Spinal cord (tissue), 9 donors: ENCODE measurements at regions not wholly inside any gene's neighbourhood (a gene's known extent, or its start where the extent isn't known, plus 50 kb on each side); places are given as distances from the start of the nearest gene placed in this dataset.
"Not testable (repeated sequence)": the region's sequence is repeated elsewhere in the genome, so short reads cannot be mapped to it uniquely, and the experiment has no call there.

Experiments
- DNase-seq, 6 donors: peaks; one replicate each; pipeline versions ENCODE4 v3.0.0 to v3.0.0-alpha.2; 2013 to 2015; ENCODE audit warnings: low spot score in 6 of 6, low read depth in 4 of 6
- H3K27ac ChIP-seq: one replicate; pipeline ENCODE4 v1.5.1; 2013; ENCODE audit warnings: low read depth, low read length, control low read depth
- H3K27me3 ChIP-seq: one replicate; pipeline ENCODE4 v1.6.1; 2013; ENCODE audit warnings: low read length; ENCODE audit not compliant: control insufficient read depth, insufficient read depth
- H3K36me3 ChIP-seq: one replicate; pipeline ENCODE4 v1.6.1; 2013; ENCODE audit warnings: low read length; ENCODE audit not compliant: control insufficient read depth, insufficient read depth
- H3K4me1 ChIP-seq: one replicate; pipeline ENCODE4 v1.6.1; 2013; ENCODE audit warnings: low read length; ENCODE audit not compliant: control insufficient read depth, insufficient read depth
- H3K4me3 ChIP-seq: one replicate; pipeline ENCODE4 v1.5.1; 2013; ENCODE audit warnings: low read depth, low read length, control low read depth
- H3K9me3 ChIP-seq: one replicate; pipeline ENCODE4 v1.6.1; 2013; ENCODE audit warnings: low read length; ENCODE audit not compliant: control insufficient read depth, insufficient read depth
- WGBS: methylation state at CpG from one replicate; pipeline ENCODE4 v1.1.5; 2013; ENCODE audit warnings: missing lambda C conversion rate; ENCODE audit not compliant: insufficient coverage; 5-methylcytosine and 5-hydroxymethylcytosine counted together
- donor health status: healthy.

GRCh38 chr5:54404568-54404967 lies 50.9 kb upstream of the HSPB3 start:
- no peak overlapping the region for H3K27ac ChIP-seq
- WGBS, result 63% methylated on average over 1 of the region's 3 CpGs

GRCh38 chr5:54403885-54404416 lies 51.5 kb upstream of the HSPB3 start:
- WGBS, result 100% methylated on average over 1 of the region's 4 CpGs
- Histone ChIP-seq H3K4me3 (no peak overlapping the region), H3K9me3 (no peaks in the 10 kb centered on the region), H3K36me3 (no peaks in the 10 kb centered on the region), H3K27me3 (no peaks in the 10 kb centered on the region), H3K4me1 (no peaks in the 10 kb centered on the region), H3K27ac (no peak overlapping the region)
- peak in 1 of 6 donors; percentile 36 for DNase-seq

More at GRCh38 chr5:54404568-54404967, 50.9 kb upstream of the HSPB3 start:
- Histone ChIP-seq H3K36me3 (no peaks in the 10 kb centered on the region), H3K9me3 (no peaks in the 10 kb centered on the region), H3K4me3 (no peak overlapping the region), H3K27me3 (no peaks in the 10 kb centered on the region), H3K4me1 (no peaks in the 10 kb centered on the region)
- DNase-seq, result no peak

GRCh38 chr5:54403121-54403520 lies 52.4 kb upstream of the HSPB3 start:
- DNase-seq, result no peak
- Histone ChIP-seq H3K27me3 (no peaks in the 10 kb centered on the region), H3K36me3 (no peaks in the 10 kb centered on the region), H3K27ac (no peak overlapping the region), H3K4me1 (no peaks in the 10 kb centered on the region), H3K9me3 (no peaks in the 10 kb centered on the region), H3K4me3 (no peak overlapping the region)
- 86% methylated on average over 1 of the region's 2 CpGs for WGBS

- H3K4me1 ChIP-seq, result no peaks in the 10 kb centered on the region
- WGBS, result 78% methylated on average over 1 of the region's 2 CpGs
- H3K27ac ChIP-seq, result no peak overlapping the region
- DNase-seq, result no peak
- no peaks in the 10 kb centered on the region for H3K9me3 ChIP-seq
- H3K4me3 ChIP-seq, result no peak overlapping the region
- H3K27me3 ChIP-seq, result no peaks in the 10 kb centered on the region
- no peaks in the 10 kb centered on the region for H3K36me3 ChIP-seq
Measured at GRCh38 chr5:54401515-54401914, 54.0 kb upstream of the HSPB3 start.

GRCh38 chr5:54398191-54398590 lies 57.3 kb upstream of the HSPB3 start:
- no peak for DNase-seq
- 100% methylated on average over 1 of the region's 1 CpG for WGBS
- H3K9me3 ChIP-seq, result no peaks in the 10 kb centered on the region
- H3K27me3 ChIP-seq, result no peaks in the 10 kb centered on the region
- H3K27ac ChIP-seq, result no peak overlapping the region
- no peaks in the 10 kb centered on the region for H3K4me1 ChIP-seq
- H3K36me3 ChIP-seq, result no peaks in the 10 kb centered on the region
- no peak overlapping the region for H3K4me3 ChIP-seq

- no peak for DNase-seq
- Histone ChIP-seq H3K27ac (no peak overlapping the region), H3K36me3 (no peaks in the 10 kb centered on the region), H3K4me3 (no peak overlapping the region), H3K9me3 (no peaks in the 10 kb centered on the region), H3K27me3 (no peaks in the 10 kb centered on the region), H3K4me1 (no peaks in the 10 kb centered on the region)
- WGBS, result 100% methylated on average over 1 of the region's 1 CpG
Measured at GRCh38 chr5:54397420-54397819, 58.1 kb upstream of the HSPB3 start.

- not testable (repeated sequence) for DNase-seq, H3K9me3 ChIP-seq, H3K4me3 ChIP-seq, H3K4me1 ChIP-seq, H3K27me3 ChIP-seq, H3K36me3 ChIP-seq, H3K27ac ChIP-seq
- no CpG with 5 or more reads among the region's 1 CpG for WGBS
Measured at GRCh38 chr5:54393007-54393406, 62.5 kb upstream of the HSPB3 start.

- Histone ChIP-seq H3K4me3 (no peak overlapping the region), H3K27ac (no peak overlapping the region), H3K9me3 (no peaks in the 10 kb centered on the region), H3K36me3 (no peaks in the 10 kb centered on the region), H3K4me1 (no peaks in the 10 kb centered on the region), H3K27me3 (no peaks in the 10 kb centered on the region)
- no peak for DNase-seq
- 40% methylated on average over 3 of the region's 5 CpGs for WGBS
Measured at GRCh38 chr5:54390539-54391031, 64.9 kb upstream of the HSPB3 start.

GRCh38 chr5:54390015-54390414 lies 65.5 kb upstream of the HSPB3 start:
- no peaks in the 10 kb centered on the region for H3K36me3 ChIP-seq
- H3K9me3 ChIP-seq, result no peaks in the 10 kb centered on the region
- no peak overlapping the region for H3K27ac ChIP-seq
- no peaks in the 10 kb centered on the region for H3K27me3 ChIP-seq
- no peaks in the 10 kb centered on the region for H3K4me1 ChIP-seq
- H3K4me3 ChIP-seq, result no peak overlapping the region
- peak; percentile 26 to 90 (median 52) for DNase-seq

GRCh38 chr5:54389399-54389798 lies 66.1 kb upstream of the HSPB3 start:
- not testable (repeated sequence) for DNase-seq, H3K36me3 ChIP-seq, H3K4me3 ChIP-seq, H3K4me1 ChIP-seq, H3K27me3 ChIP-seq, H3K27ac ChIP-seq, H3K9me3 ChIP-seq
- no CpG with 5 or more reads among the region's 1 CpG for WGBS
